ENCODE measurements at regions not wholly inside any gene's neighbourhood (a gene's known extent, or its start where the extent isn't known, plus 50 kb on each side); places are given as distances from the start of the nearest gene placed in this dataset.
A peak's percentile ranks its signal among the peaks of the same experiment; 100 is the strongest.

DNA sequence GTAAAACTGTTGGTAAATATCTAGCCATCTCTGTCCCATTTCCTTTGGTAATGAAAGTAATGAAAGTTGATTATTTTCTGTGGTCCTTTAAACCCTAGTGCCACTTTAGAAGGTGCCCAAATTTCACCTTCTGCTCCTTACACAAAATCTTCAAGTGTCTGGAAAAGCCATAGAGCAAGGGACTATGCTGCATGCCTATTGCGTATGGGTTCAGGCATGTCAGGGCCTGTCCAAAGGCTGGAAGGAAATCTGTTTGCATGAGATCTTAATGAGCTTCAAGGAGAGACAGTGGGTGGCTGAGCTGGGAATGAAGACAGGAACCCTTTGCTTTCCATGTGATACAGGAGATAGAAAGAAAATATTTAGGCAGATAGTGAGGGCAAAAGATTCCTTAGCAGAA, 66.6 kb upstream of the CCN6 start:
- no peak for DNase-seq (ENCODE audit: low spot score)

DNA sequence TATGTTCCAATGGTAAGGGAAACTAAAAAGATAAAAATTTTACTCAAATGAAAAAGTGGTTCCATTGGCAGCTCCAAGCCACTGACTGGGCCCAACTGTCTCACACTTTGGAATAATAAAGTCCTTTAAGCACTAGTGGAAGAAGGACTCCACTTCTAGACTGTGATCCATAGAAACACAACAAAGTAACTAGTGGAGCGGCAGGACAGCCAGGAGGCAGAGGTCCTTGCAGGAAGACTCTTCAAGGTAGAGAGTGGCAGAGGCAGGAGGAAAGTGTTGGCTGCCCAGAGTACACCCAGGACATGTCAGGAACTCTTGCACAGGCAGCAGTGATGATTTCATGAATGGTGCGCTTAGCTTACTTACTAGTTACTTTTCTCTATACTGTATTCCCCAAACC, 65.0 kb upstream of the CCN6 start:
- no peak for DNase-seq (ENCODE audit: low spot score)

DNA sequence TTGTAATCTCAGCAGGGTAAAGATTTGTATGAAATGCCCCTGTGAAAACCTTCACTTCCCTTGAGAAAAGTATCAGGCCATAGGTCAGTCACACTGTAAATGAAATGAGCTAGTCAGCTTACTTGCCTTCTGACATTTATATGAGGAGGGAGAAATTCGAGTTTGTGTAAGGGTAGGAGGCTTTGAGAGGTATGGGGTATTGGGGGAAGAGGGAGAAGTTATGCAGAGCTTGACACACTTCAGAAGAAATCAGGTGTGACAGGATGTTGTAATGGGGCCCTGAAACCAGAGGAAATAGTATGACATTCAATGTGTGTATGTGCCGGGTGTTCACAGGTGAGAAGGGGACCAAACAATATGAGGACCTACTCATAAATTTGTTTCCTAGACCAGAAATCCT, 64.2 kb upstream of the CCN6 start:
- DNase-seq (ENCODE audit: low spot score) = no peak

DNA sequence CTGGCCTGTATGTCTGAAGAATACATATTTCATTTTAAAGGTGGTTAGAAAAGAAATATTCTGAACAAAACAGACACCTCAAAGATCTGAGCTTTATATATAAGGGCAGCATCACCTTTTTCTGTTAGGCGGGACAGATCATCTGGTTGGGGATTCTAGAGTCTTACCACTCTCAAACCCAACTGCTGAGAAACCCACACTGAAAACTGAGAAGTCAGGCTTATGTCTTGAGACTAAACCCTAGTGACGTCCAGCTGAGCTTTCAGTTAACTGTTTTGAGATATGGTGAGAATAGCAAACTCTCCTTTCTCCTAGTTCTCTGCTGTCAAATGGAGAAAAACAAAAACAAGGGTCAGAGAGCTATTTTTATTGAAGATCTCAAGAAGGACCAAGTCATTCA, 63.7 kb upstream of the CCN6 start:
- DNase-seq (ENCODE audit: low spot score) = no peak

DNA sequence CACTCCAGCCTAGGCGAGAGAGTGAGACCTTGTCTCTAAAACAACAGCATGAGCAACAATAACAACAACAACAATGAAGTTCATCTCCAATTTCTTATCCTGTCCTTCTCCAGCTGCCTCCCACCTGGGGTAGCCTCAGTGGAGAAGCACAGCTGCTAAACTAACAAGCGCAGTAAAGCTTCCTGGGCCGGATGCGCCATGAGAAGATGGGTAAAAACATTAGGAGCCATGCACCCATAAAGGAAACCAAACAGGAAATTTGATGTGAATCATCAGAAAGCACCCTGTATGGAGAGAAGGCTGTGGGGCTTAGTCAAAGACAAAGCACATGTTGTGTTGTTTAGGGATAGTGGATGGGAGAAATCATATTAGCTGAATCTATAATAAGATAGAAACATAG, 61.1 kb upstream of the CCN6 start:
- no peak for DNase-seq (ENCODE audit: low spot score)

DNA sequence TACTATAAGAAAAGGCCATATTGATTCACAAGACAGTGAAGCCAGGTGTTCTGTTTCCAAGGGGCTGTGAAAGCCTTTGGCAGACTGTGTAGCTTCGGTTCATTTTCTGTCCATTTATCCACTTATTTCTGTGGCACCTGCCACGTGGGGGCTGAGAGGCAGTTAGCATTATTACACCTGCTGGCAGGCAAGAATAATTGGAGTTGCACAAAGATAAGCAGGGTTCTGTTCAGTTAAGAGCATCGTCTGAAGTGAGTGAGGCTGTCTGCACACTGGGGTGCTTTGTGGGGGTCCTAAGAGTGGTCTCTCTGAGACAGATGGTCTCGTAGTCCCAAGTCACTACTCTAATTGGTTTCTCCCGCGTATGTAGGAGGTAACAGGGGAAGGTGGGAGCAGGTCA, 60.6 kb upstream of the CCN6 start:
- no peak for DNase-seq (ENCODE audit: low spot score)

DNA sequence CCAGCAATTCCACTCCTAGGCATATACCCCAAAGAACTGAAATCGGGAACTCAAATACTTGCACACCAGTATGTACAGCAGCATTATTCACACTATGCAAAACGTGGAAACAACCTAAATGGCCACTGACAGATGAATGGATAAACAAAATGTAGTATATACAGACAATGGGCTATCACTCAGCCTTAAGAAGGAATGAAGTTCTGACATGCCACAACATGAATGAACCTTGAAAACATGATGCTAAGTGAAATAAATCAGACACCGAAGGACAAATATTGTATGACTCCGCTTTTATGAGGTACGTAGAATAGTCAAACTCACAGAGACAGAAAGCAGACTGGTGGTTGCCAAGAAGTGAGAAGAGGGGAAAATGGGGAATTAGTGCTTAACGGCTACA, 59.1 kb upstream of the CCN6 start:
- DNase-seq (ENCODE audit: low spot score) = no peak

DNA sequence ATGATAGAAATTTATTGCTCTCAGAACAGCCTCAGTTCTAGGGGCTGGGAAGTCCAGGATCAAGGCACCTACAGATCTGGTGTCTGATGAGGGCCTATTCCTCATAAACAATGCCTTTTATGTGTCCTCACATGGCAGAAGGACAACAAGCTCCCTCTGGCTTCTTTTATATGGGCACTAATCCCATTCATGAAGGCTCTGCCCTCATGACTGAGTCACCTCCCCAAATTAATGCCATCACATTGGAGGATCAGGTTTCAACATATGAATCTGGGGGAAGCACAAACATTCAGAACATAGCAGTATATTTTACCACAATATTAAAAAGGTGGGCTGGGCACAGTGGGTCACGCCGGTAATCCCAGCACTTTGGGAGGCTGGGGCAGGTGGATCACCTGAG, 58.5 kb upstream of the CCN6 start:
- DNase-seq (ENCODE audit: low spot score) = no peak

DNA sequence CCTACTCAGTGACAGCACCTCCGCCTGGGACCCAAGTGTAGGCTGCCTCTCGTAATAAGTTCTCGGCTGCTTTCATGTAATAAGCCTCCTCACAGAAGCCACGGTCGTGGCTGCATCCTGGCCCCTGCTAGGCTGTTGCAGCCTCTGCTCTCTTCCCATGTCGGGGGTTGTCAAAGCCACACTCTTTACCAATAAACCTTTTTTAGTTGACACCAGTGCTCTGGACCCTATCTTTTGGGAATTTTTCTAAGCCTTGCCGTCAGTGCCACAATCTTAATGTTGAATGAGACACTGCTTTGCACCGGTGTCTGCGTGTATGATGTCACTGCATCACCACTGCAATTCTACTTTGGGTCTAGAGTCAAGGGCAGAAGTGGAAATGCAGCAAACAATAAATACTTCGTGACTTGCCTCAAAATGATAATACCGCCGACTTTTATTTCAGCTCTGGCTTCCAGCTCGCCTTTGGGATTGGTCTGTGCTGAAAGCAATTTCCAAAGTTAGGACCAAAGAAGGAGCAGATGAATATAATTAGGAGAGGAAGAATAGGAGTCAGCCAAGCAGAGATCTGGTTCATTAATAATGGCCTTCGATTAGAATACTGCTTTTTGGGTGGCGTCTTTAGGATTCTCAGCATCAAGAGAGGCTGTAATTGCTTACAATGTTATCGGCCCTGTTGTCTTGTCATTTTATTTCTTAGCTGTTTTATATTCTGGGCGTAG, 57.6 kb upstream of the CCN6 start:
- no peak for DNase-seq (ENCODE audit: low spot score)

DNA sequence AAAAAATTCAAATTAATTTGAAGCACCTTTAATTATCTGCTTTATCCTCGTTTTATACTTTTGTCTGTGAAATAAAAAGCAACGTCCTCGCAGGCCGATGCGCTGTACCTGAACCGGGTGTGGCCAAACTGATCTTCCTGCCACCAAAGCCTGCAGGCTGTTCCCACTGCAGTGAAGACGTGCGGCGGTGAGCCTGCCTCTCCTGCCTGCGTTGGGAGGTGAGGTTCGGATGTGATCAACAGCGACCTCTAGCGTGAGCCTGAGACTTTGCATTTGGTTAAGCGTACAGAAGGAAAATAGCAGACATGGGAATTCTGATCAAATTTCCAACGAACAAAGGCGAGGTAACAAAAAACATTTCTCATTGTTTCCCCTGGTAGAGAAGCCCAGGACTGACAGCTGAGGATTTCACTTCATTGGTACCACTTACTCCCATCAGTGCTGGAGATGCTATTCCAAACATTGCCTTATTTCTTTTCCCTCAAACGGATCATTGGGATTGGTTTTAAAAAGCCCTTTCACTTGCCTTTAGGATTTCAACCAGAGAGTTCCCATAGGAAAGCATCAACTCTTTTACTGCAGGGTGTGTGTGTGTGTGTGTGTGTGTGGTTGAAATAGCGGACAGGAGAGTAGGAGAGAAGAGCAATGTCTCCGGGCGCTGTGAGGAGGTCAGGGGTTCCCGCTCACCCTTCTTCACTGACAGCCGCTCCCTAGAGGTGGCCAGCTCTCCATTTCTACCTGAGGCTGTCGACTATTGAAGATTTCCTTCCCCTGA, 56.6 kb upstream of the CCN6 start:
- peak; percentile 76 for DNase-seq (ENCODE audit: low spot score)

DNA sequence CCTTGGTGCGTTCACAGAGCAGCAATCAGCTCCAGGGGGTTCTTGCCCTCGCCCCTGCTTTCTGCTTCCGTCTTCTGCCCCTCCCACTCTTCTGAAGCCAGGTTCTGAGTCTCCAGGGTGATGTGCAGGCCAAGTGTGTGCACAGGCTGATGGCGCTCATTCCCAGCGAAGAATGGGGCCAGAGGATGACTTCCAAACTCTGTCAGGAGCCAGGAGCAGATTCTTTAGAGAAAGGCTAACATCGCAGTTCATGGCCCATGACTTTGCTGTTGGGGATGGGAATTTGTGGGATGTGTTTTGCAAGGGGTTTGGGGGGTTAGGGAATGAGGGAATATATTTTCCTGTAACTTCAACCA, 56.1 kb upstream of the CCN6 start:
- no peak for DNase-seq (ENCODE audit: low spot score)

DNA sequence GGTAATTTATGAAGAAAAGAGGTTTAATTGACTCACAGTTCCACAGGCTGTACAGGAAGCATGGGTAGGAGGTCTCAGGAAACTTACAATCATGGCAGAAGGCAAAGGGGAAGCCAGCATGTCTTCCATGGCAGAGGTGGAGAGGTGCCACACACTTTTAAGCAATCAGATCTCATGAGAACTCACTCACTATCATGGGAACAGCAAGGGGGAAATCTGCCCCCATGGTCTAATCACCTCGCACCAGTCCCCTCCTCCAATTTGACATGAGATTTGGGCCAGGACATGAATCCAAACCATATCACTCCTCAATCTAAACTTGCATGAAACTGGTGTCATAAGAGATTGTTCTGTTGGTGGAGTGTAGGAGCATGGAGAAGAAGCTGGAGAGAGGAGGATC, 51.6 kb upstream of the CCN6 start:
- DNase-seq (ENCODE audit: low spot score) = no peak
